Ishikawa (cell line): ENCODE measurements at regions not wholly inside any gene's neighbourhood (a gene's known extent, or its start where the extent isn't known, plus 50 kb on each side); places are given as distances from the start of the nearest gene placed in this dataset.

Source experiments
- CEBPB ChIP-seq: IDR thresholded peaks from 2 replicates; pipeline ENCODE4 v1.6.1; 2012
- CREB1 ChIP-seq: IDR thresholded peaks from 2 replicates; pipeline ENCODE4 v1.6.1; 2012; ENCODE audit warnings: low read depth
- EGR1 ChIP-seq: IDR thresholded peaks from 2 replicates; pipeline ENCODE4 v1.6.1; 2012
- EP300 ChIP-seq: IDR thresholded peaks from 2 replicates; pipeline ENCODE4 v1.6.1; 2012; ENCODE audit warnings: borderline replicate concordance
- FOXM1 ChIP-seq: IDR thresholded peaks from 2 replicates; pipeline ENCODE4 v1.6.1; 2012; ENCODE audit warnings: low read depth, borderline replicate concordance
- MAX ChIP-seq: IDR thresholded peaks from 2 replicates; pipeline ENCODE4 v1.6.1; 2012
- NFIC ChIP-seq: IDR thresholded peaks from 2 replicates; pipeline ENCODE4 v1.6.1; 2012
- RAD21 ChIP-seq: IDR thresholded peaks from 2 replicates; pipeline ENCODE4 v1.6.1; 2012; ENCODE audit warnings: low read depth
- TAF1 ChIP-seq: IDR thresholded peaks from 2 replicates; pipeline ENCODE4 v1.6.1; 2012; ENCODE audit warnings: low read depth, mild to moderate bottlenecking
- TCF12 ChIP-seq: IDR thresholded peaks from 2 replicates; pipeline ENCODE4 v1.6.1; 2012; ENCODE audit warnings: low read depth
- TEAD4 ChIP-seq: IDR thresholded peaks from 2 replicates; pipeline ENCODE4 v1.6.1; 2012
- YY1 ChIP-seq: IDR thresholded peaks from 2 replicates; pipeline ENCODE4 v1.6.1; 2012; ENCODE audit warnings: low read depth
- ZBTB7A ChIP-seq: IDR thresholded peaks from 2 replicates; pipeline ENCODE4 v1.6.1; 2012; ENCODE audit warnings: low read depth
- TF ChIP-seq, protein P1 (sequence below): IDR thresholded peaks from 2 replicates; pipeline ENCODE4 v1.6.1; 2012
- TF ChIP-seq, protein P2 (sequence below): IDR thresholded peaks from 2 replicates; pipeline ENCODE4 v1.6.1; 2012; ENCODE audit warnings: low read depth, mild to moderate bottlenecking

- TF ChIP-seq EP300 (no peak), RAD21 (no peak), FOXM1 (no peak), CREB1 (no peak), MAX (no peak), TEAD4 (no peak), TCF12 (no peak), CEBPB (no peak), EGR1 (no peak), ZBTB7A (no peak), YY1 (no peak), NFIC (no peak), TAF1 (no peak)
- TF ChIP-seq, protein P1, sequence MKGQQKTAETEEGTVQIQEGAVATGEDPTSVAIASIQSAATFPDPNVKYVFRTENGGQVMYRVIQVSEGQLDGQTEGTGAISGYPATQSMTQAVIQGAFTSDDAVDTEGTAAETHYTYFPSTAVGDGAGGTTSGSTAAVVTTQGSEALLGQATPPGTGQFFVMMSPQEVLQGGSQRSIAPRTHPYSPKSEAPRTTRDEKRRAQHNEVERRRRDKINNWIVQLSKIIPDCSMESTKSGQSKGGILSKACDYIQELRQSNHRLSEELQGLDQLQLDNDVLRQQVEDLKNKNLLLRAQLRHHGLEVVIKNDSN = no peak
- TF ChIP-seq, protein P2, sequence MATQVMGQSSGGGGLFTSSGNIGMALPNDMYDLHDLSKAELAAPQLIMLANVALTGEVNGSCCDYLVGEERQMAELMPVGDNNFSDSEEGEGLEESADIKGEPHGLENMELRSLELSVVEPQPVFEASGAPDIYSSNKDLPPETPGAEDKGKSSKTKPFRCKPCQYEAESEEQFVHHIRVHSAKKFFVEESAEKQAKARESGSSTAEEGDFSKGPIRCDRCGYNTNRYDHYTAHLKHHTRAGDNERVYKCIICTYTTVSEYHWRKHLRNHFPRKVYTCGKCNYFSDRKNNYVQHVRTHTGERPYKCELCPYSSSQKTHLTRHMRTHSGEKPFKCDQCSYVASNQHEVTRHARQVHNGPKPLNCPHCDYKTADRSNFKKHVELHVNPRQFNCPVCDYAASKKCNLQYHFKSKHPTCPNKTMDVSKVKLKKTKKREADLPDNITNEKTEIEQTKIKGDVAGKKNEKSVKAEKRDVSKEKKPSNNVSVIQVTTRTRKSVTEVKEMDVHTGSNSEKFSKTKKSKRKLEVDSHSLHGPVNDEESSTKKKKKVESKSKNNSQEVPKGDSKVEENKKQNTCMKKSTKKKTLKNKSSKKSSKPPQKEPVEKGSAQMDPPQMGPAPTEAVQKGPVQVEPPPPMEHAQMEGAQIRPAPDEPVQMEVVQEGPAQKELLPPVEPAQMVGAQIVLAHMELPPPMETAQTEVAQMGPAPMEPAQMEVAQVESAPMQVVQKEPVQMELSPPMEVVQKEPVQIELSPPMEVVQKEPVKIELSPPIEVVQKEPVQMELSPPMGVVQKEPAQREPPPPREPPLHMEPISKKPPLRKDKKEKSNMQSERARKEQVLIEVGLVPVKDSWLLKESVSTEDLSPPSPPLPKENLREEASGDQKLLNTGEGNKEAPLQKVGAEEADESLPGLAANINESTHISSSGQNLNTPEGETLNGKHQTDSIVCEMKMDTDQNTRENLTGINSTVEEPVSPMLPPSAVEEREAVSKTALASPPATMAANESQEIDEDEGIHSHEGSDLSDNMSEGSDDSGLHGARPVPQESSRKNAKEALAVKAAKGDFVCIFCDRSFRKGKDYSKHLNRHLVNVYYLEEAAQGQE = no peak
Measured at GRCh38 chr20:60956194-60956593, 295.9 kb upstream of the CDH4 start.

DNA sequence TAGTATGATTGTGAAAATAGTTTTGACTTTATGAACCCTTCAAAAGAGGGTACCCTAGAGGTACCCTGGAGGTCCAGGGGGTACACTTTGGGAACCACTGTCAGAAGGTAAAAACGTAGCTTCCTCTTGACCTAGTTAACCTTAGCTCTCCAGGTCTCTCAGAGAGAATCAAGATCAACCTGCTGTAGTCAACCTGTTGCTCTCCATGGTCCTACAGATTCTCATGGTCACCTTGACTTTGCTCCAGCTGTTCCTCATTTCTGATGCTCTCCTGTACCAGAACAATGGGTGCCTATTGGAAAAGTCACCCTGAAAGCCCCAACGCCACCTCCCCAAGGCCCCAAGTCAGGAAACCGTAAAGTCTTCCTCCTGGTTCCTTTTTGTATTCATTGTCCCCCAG is 294.4 kb upstream of the CDH4 start:
- TF ChIP-seq RAD21 (no peak), FOXM1 (no peak)
- TF ChIP-seq, protein P2 = peak; percentile 35; the same call in 1 of the 2 replicates

- TF ChIP-seq YY1 (no peak), FOXM1 (no peak), CEBPB (no peak), MAX (no peak), TAF1 (no peak), TCF12 (no peak), ZBTB7A (no peak), TEAD4 (no peak), CREB1 (no peak), NFIC (no peak), EP300 (no peak), RAD21 (no peak)
- TF ChIP-seq, protein P1 = no peak
Measured at GRCh38 chr20:60959971-60960370, 292.1 kb upstream of the CDH4 start.

DNA sequence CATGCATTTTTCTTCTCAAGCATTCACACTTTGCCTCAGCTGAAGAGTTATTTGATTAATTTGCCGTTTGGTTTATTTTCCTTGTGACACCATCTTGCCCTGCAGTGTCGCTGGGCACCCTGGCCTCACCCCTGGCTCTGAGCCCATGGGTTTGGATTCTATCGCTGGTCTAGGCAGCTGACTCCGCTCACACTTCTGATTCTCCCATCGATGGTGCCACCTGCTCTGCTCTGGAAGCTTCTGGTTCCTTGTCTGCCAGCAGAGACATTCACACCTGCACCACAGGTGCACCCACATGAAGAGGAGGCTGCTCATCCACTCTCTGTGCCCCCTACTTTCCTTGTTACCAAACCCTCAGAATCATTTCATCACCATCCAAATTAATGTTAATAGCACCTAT is 291.6 kb upstream of the CDH4 start:
- TF ChIP-seq, protein P1 = no peak
- no peak for TF ChIP-seq TAF1
- TF ChIP-seq EP300 = no peak
- TF ChIP-seq RAD21 = no peak
- TF ChIP-seq NFIC = no peak
- TF ChIP-seq, protein P2 = no peak
- no peak for TF ChIP-seq EGR1
- TF ChIP-seq ZBTB7A = no peak
- TF ChIP-seq TCF12 = no peak
- TF ChIP-seq CEBPB = no peak
- no peak for TF ChIP-seq MAX
